DMS79 treated with DMSO at 0.1 percent for 48 hours (cell line): ENCODE measurements at regions not wholly inside any gene's neighbourhood (a gene's known extent, or its start where the extent isn't known, plus 50 kb on each side); places are given as distances from the start of the nearest gene placed in this dataset.

ENCODE experiments used
- DNase-seq: peaks from one replicate; lab custom pipeline; 2025; lab: John Stamatoyannopoulos, UW

DNA sequence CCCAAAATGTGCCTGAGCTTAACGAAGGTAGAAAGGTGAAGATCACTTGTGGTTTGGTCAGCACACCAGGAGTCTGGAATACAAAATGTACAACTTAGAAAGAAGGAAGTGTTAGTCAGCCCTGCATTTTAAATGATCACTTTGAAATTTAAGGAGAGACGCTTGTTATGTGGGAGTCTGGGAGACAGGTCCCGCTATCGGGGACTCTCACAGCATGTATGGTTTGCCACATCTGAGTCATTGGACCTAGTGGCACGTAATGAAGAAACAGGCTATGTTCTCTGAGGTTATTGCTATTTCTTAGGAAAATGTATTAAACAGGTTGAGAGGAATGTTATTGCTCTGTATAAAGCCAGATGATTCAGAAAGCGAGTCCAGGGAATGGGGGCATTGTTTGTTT lies 2362.5 kb upstream of the WWC1 start:
- no peak for DNase-seq

DNA sequence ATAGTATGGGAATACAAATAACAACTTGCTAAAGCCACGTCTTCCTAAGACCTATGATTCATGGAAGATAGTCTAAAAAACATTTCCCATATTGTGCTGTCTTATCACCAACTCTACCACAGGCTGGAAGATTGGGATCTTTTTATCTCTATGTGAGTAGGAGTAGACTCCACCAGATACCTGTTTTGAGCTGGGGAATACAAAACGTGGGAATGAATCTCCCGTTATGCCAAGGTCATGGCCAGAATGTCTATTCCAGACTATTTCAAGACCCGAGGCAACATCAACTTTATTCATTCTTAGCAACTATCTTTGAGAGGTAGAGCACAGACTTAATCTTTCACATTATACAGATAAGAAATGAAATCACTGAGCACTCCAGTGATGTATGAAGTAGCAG lies 2350.9 kb upstream of the WWC1 start:
- no peak for DNase-seq

DNA sequence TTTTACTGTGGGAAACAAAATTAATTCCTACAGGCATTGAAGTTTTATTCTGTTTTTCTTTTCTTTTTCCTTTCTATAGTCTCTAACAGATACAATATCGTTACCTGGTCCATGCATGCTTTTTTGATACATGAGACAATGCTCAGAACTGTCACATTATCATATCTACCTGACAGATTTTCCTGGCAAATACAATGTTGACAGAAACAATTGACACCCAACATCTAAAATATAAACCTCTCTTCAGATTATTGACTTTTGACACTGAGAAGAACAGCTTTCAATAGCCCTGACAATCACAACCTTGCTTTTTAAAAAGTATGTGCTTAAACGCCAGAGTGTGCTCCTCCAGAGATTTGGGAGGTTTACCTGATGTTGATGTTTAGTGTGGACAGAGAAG lies 2334.6 kb upstream of the WWC1 start:
- no peak for DNase-seq

DNA sequence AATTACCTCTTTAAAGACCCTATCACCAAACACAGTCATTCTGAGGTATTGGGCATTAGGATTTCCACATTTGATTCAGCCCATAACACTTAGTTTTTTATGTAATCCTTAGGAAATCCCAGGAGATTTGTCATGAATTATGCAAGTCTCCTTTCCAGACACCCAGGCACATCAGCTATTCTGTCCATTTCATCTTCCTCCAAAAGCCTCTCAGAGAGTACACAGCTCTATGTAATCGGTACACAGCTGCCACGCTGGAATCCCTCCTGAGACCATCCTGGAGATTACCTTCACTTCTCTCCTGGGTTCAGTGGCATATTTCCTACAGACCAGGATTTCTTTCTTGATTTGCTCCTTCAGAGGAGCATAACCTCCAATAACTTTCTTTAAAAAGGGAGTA lies 2309.8 kb upstream of the WWC1 start:
- no peak for DNase-seq

DNA sequence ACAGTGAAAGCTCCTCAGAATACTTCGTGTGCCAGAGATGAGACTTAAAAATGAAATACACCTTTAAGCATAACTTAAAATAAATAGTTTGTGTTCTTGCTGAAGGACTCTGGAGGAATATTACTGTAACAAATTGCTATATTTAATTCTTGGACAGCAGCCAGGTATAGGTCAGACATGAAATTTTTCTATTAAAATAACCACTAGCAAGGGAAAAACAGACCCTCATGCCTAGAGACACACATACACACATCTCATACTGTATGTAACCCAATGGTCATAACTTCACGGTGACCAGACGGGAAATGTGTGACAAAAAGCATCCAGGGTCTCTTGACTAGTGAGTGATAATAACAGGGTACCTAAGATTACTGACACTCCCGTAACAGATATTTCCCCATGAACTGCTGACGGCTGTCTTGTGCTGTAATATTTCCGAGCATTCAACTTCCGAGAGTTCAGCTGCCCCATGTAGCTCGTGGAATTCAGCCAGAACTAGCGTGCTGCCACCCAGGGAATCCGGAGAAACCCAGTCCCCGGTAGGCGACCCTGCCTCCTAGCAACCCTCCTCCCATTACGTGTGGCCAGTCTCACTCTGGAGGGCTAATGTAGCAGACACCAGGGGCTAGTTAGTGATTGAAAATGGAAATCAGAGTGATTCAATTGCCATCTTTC lies 2295.1 kb upstream of the WWC1 start:
- no peak for DNase-seq

DNA sequence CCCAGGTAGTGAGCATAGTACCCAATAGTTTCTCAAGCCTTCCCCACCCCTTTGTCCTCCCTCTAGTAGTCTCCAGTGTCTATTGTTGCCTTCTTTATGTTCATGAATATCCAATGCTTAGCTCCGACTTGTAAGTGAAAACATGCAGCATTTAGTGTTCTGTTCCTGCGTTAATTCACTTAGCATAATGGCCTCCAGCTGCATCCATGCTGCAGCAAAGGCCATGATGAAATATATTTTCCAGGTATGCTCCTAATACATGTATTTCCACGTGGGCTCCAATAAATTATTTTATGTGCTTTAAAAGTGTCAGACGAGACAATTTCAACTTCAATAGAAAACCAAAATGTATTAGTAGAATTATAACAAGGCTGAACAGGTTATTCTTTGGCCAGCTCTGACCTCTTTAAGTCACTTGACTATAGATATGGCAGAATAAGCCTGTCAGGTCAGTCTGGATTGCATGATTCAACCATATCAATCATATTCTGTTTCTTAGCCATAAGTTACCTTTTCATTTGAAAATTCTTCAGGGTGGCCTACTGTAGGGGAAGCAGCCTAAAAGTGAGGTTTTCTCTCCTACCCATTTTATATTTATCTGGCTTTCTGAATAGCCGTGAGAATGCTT lies 2291.6 kb upstream of the WWC1 start:
- DNase-seq: no peak

DNA sequence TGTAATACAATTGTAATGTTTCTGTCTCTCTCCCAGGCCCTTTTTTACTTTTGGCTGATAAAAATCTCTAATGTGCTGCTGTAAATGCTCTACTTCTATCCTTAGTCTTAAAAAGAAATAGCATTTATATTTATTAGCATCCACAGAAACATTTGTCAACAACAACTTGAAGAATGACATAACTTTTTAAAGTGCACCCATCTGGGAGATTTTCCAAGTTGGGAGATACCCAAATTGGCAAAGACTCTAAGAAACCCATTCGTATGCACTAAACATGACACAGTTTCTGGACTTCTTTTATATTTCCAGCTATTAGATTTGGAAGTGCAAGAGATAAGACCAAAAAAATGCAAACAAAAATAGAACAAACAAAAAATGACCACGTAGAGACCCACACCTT lies 2287.4 kb upstream of the WWC1 start:
- DNase-seq: no peak

DNA sequence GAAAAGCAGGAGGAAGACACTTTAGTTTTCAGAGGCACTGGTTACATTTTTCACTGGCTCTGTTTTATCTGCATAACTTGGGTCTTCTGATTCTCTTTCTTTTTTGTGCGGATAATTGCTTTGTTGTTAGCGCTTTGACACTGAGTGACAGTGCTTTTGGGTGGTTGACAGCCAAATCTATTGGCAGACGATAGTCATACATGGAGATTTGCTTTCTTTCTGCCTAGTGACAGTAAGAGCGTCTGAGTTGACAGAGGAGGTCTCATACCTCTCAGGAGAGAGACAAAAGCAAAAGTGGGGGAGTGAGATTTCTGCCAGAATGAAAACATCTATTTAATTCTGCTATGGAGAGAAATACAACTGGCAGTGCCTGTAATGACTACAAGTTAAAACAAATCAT lies 2278.0 kb upstream of the WWC1 start:
- no peak for DNase-seq

DNA sequence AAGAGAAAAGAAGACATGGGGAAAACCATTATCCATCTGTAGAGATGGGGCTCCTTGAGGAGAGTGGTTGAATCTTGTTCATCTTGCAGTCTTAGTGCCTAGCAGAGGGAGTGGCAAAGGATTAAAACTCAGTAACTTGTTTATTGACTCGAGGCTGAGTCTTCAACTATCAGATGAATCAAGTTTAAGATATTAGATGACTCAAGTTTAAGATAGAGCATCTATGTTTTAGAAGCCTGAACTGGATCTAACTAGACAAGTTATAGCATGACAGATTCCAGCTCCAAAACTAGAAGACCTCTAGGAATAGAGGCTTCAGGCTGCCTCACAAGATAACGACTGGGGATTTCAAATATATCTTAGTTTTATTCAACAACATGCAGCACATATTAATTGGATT lies 2277.2 kb upstream of the WWC1 start:
- no peak for DNase-seq

DNA sequence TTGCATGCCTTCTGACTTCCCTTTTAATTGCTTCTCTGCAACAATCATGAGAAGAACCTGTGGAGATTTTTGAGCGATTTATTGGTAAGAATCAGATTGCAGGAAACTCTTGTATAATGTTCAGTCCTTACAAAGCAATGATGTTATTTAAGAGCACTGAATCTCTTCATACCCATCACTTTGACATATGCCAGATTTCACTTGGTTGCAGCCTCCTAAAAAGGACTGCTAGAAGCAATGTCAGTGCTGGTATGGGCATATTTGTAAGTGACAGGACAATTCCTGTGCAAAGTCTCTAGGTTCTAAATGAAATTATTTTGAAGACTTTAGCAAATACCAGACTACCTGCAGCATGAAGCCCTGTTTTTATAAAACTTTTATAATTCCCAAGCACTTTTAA lies 2272.7 kb upstream of the WWC1 start:
- DNase-seq: no peak

DNA sequence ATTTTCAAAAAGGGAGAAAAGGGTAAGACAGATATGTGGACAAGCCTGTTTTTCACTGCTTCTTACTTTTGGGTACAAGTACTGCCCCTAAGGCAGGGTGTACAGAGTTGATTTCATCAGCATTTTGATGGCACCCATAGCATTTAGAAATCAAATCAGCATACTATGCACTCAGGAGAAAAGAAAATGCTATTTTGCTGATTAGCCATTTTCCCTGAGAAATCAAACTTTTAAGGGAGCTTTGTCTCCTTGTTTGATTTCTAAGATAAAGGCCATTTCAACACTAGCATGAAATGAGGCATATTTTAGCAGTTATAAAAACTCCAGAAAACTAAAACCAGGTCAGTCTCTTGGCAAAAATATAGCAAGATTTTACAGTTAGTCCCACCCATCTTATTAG lies 2269.4 kb upstream of the WWC1 start:
- DNase-seq: no peak

DNA sequence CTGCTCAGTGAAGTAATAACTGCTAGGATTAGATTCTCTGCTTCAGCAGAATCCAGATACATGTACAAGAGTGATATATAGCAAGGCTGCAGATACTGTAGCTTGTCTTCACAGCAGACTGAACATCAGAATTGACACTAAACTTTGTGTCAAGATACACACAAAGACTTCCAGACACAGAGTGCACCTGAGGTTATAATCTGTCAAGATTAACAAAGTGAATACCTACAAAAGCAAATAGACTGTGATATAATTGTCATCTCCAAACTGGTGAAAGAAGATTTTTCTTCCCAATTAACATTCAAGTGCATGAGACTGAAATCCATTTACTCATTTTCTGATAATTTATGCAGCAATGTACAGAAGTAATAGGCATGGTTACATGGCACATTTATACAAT lies 2266.5 kb upstream of the WWC1 start:
- DNase-seq: no peak

DNA sequence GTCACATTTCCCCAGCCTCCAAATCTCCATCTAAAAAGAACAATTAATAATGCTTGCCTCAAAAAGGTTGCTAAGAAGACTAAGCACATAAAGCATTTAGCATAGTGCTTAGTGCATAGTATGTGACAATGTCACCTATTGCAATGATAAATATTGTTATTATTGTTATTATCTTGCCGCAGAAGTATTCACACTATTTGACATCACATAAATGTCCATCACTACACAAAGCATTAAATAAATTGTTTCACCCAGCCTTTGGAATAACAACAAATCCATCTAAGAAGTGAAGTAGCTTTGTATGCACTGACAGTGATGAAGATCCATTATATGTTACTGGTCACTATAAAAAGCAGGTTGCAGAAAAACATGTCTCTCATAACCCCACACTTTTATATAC lies 2263.9 kb upstream of the WWC1 start:
- no peak for DNase-seq

DNA sequence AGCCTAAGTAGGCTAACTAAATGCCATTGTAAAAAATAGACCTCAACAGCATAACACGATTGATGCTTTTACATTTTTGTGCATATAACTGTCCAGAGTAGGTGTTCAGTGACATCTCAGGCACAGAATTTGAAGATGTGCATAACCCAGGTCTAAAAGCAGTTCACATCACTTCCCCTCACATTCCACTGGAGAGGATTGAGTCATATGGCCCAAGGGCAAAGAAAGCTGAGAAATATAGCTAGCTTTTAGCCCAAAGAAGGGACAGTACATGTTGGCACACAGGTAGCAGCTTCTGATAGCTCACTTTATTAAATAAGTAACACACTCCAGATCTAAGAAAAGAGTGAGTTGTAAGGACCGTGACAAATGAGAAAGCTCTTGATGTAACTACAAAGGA lies 2259.5 kb upstream of the WWC1 start:
- DNase-seq: no peak

DNA sequence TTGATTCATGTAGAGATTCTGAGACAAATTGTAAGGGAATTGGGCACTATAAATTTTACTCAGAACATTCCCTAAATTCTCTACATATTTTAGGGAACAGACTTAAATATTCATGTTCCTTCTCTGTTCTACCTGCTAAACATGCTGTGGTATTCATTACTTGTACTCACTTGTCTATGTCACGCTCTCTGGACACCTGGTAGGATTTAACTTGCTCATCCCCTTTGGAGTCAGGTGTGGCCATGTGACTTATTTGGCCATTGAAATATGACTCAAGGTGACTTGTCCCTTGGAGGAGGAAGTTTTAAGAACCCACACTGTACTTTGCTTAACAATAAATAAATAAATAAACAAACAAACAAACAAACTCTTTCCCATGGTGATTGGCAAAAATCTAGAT lies 2258.8 kb upstream of the WWC1 start:
- DNase-seq: no peak

DNA sequence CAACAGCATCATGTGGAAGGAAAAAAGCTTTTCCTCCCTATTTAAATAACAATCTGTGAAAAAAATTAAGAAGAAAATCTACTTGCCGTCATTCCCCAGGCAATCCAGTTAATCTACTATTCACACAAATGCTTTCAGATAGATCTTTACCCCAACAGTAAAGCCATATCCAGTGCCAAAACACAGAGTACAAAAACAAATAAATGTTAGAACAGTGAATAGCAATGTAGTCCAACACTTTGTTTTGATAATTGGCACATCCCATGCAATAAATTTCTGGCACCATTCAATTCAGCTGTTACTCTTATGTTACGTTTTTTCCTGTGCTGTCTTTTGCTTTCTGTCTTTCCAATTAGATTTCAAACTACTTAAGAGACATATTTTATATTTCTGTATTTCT lies 2245.5 kb upstream of the WWC1 start:
- no peak for DNase-seq

DNA sequence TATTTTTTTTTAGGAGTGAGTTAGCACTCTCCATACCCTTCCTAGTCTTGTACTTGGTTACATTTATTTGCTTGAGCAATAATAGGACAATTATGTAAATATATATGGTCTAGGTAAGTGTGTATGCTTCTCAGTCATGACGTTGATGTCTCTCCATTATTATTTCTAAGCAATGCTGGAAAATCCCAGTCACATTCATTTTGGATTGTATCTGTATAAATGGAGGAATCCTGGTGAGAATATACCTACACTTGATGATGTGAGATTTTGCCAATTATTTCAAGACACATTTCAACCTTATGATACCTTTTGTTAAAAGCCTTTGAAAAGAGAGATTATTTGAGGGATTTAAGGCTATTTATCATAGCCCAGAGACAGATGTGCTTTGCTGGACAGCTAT lies 2244.5 kb upstream of the WWC1 start:
- no peak for DNase-seq

DNA sequence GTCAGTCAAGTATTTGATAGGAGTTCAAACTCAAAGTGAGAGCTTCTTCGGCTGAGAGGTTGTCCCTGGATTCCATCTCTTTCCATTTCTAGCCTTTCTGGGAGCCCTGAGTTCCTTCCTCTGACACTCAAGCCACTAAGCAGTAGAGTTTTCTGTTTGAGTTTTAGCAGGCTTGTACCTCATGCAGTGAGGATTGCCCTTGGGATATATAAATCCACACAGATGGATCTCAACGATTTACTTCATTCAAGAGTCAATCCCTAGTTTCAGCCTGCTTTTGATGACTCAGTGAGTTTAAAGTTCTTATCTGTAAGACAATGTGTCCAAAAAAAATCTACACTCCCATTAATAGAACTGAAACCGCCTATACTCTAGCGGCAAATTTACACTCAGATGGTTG lies 2240.9 kb upstream of the WWC1 start:
- no peak for DNase-seq

DNA sequence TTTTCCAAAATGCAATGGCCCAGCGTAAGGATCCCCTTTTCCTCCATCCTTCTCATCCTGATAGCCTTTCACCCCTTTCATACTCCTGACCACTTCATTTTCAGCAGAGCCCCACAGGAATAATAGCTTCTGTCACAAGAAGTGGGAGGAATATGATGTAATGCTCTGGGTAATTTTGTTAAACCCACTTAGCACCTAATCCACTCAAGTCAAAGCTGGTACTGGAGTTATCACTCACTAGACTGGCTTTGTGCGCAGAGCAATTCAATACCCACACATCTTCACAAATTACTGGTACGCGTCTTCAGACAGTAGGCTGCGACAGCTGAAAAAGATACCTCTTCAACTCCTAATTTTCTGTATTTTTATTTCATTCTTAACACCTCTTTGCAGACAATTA lies 2232.8 kb upstream of the WWC1 start:
- DNase-seq: no peak

DNA sequence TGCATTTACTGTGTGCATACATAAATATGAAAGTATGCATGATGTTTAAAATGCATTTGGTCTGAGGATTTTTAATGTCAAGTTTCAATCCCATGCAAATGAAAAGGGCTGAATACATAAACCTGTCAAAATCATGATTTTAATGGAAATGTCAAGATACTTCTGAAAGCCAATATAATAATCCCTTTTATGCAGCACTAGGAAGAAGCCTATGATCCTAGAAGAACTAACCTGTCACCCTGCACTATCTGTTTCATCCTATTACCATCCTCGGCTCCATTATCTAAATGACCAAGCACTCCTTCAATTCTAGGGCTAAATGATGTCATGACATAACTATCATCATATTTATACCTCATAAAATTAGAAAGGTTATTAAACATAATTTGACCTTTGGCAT lies 2229.4 kb upstream of the WWC1 start:
- no peak for DNase-seq

DNA sequence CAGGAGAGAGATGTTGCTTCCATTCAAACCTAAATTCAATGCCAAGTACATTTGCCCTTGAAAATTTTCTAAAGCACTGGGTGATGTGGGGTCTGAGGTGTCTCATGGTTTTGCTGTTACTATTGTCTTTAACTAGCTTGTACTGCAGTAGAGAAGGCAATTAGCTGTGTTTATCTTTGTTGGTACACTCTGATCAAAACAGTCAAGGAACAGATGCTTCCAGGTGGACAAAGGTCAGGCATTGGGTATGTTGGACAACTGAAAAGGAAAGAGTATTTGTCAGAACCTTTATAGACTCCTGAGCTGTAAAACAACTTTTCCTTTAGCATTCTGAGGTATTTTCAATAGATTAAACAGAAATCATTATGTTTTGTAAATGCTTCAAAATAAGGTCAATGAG lies 2228.7 kb upstream of the WWC1 start:
- DNase-seq: no peak

DNA sequence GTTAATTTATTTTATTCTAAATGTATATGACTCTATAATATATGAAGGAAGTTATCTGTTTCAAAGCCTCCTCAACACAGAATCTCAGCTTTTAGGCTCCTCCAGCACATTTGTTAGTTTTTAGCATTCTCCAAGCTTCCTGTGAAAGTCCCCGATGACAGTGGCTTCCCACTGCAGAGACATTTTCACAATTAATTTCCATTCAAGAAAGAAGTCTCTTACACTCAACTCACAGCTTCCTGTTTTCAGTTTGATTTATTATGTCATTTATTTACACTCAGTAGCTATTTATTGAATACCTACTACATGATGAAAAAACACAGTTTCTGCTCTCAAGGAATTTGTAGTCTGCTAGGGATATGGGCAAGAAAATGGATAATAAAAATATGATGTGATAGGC lies 2228.2 kb upstream of the WWC1 start:
- DNase-seq: no peak

DNA sequence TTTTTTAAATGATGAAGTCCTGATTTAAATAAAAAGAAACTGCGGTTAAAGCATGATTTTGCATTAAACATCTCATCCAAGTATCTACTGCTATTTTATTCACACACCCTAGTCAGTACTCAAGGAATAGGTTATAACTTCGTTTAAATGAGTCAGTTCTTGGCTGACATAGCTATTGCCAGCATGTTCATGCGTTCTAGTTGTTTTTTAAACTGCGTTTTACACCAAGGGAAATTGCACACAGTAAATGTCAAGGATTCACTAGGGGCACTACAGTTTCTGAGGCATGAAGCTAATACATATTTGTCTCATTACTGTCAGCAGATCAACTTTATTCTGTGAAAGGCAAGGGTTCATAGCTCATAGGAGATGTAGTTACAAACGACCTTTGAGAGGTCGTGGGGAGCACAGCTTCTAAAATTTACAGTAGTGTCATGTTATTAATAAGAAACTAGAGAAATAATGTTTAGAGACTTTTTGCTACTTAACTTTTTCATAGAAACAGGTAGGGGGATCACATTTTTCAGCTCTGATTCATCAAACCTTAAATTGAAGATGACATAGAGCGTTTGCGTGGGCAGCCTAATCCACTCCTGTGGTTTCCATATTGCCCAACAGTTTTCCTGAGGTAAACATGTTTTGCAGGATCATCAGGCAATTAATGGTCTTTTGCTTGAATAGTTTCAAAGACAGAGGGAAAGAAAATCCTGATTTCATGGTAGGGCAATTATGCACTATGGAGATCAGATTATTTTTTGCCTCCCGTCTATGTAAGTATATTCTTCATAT lies 2222.7 kb upstream of the WWC1 start:
- DNase-seq: no peak
